SK-N-SH treated with all-trans-retinoic acid at 6 μM for 48 hours (cell line): ENCODE measurements at regions not wholly inside any gene's neighbourhood (a gene's known extent, or its start where the extent isn't known, plus 50 kb on each side); places are given as distances from the start of the nearest gene placed in this dataset.

Source experiments
- ATAC-seq: fragments of 200-7000 bp; cut with Tn5 transposase; 3 replicates; pipeline ENCODE4 v1.9.1; 2020; ENCODE audit warnings: mild to moderate bottlenecking, moderate library complexity
- BACH2 ChIP-seq: fragments of 250-450 bp; sonication (Bioruptor Pico); IDR thresholded peaks from 2 replicates; pipeline ENCODE4 v1.9.0; 2021; ENCODE audit warnings: mild to moderate bottlenecking, borderline replicate concordance
- CSRNP3 ChIP-seq: fragments of 250-450 bp; sonication (Bioruptor Pico); IDR thresholded peaks from 2 replicates; pipeline ENCODE4 v1.5.1; 2021; ENCODE audit warnings: mild to moderate bottlenecking, moderate library complexity
- GLIS3 ChIP-seq: fragments of 250-450 bp; sonication (Bioruptor Pico); IDR thresholded peaks from 2 replicates; pipeline ENCODE4 v1.5.0; 2020; ENCODE audit warnings: mild to moderate bottlenecking, moderate library complexity
- ISL1 ChIP-seq: fragments of 250-450 bp; sonication (Bioruptor Pico); IDR thresholded peaks from 2 replicates; pipeline ENCODE4 v2.1.2; 2022; ENCODE audit warnings: mild to moderate bottlenecking, moderate library complexity
- OSR1 ChIP-seq: fragments of 250-450 bp; sonication (Bioruptor Pico); IDR thresholded peaks from 2 replicates; pipeline ENCODE4 v1.8.0; 2022; ENCODE audit warnings: moderate library complexity, mild to moderate bottlenecking, inconsistent platforms
- PATZ1 ChIP-seq: fragments of 250-450 bp; sonication (Bioruptor Pico); IDR thresholded peaks from 2 replicates; pipeline ENCODE4 v1.8.0; 2020; ENCODE audit warnings: mild to moderate bottlenecking, moderate library complexity, borderline replicate concordance
- PPARA ChIP-seq: fragments of 250-450 bp; sonication (Bioruptor Pico); IDR thresholded peaks from 2 replicates; pipeline ENCODE4 v1.5.0; 2020; ENCODE audit warnings: mild to moderate bottlenecking, borderline replicate concordance
- RARB ChIP-seq: fragments of 250-450 bp; sonication (Bioruptor Pico); IDR thresholded peaks from 2 replicates; pipeline ENCODE4 v1.8.0; 2021; ENCODE audit warnings: mild to moderate bottlenecking, moderate library complexity
- SNAI2 ChIP-seq: fragments of 250-450 bp; sonication (Bioruptor Pico); IDR thresholded peaks from 2 replicates; pipeline ENCODE4 v1.5.0; 2020; ENCODE audit warnings: mild to moderate bottlenecking, moderate library complexity
- TOX ChIP-seq: fragments of 250-450 bp; sonication (Bioruptor Pico); IDR thresholded peaks from 2 replicates; pipeline ENCODE4 v1.8.0; 2021; ENCODE audit warnings: mild to moderate bottlenecking, moderate library complexity, borderline replicate concordance
- TSHZ2 ChIP-seq: fragments of 250-450 bp; sonication (Bioruptor Pico); IDR thresholded peaks from 2 replicates; pipeline ENCODE4 v1.5.0; 2020; ENCODE audit warnings: mild to moderate bottlenecking, moderate library complexity
- ZC3H10 ChIP-seq: fragments of 250-450 bp; sonication (Bioruptor Pico); IDR thresholded peaks from 2 replicates; pipeline ENCODE4 v1.5.1; 2021; ENCODE audit warnings: mild to moderate bottlenecking, moderate library complexity
- ZFP3 ChIP-seq: fragments of 250-450 bp; sonication (Bioruptor Pico); IDR thresholded peaks from 2 replicates; pipeline ENCODE4 v1.5.0; 2020; ENCODE audit warnings: mild to moderate bottlenecking, moderate library complexity
- ZFP30 ChIP-seq: fragments of 450-650 bp; formaldehyde crosslinking; IDR thresholded peaks from 2 replicates; pipeline ENCODE4 v1.5.0; 2022; ENCODE audit warnings: mild to moderate bottlenecking, moderate library complexity
- ZNF565 ChIP-seq: fragments of 450-650 bp; formaldehyde crosslinking; conservative IDR thresholded peaks from 2 replicates; pipeline ENCODE4 v1.5.0; 2020; ENCODE audit warnings: low read depth, mild to moderate bottlenecking, moderate library complexity
- ZNF70 ChIP-seq: fragments of 450-650 bp; formaldehyde crosslinking; IDR thresholded peaks from 2 replicates; pipeline ENCODE4 v1.5.0; 2020; ENCODE audit warnings: mild to moderate bottlenecking, moderate library complexity
- ZNF8 ChIP-seq: fragments of 450-650 bp; formaldehyde crosslinking; IDR thresholded peaks from 2 replicates; pipeline ENCODE4 v1.5.0; 2020; ENCODE audit warnings: mild to moderate bottlenecking, moderate library complexity

- TF ChIP-seq OSR1 (CRISPR knock-in tag) (no peak), ISL1 (CRISPR knock-in tag) (no peak), ZC3H10 (no peak), ZFP30 (CRISPR knock-in tag) (no peak), GLIS3 (no peak), ZNF70 (CRISPR knock-in tag) (no peak), BACH2 (CRISPR knock-in tag) (no peak), TSHZ2 (no peak), ZFP3 (CRISPR knock-in tag) (no peak), ZNF565 (CRISPR knock-in tag) (no peak)
- no peak for ATAC-seq
These were observed 60.2 kb upstream of the SLC35F3 start for GRCh38 chr1:233844275-233844674.

GRCh38 chr1:233844692-233845091 is 59.8 kb upstream of the SLC35F3 start:
- TF ChIP-seq TOX (CRISPR knock-in tag) (no peak), ZFP30 (CRISPR knock-in tag) (no peak), ZNF70 (CRISPR knock-in tag) (no peak), PPARA (CRISPR knock-in tag) (no peak), BACH2 (CRISPR knock-in tag) (no peak), ZFP3 (CRISPR knock-in tag) (no peak), OSR1 (CRISPR knock-in tag) (no peak), CSRNP3 (CRISPR knock-in tag) (no peak), ZNF565 (CRISPR knock-in tag) (no peak), TSHZ2 (no peak), GLIS3 (no peak), PATZ1 (no peak), SNAI2 (CRISPR knock-in tag) (no peak), ZNF8 (no peak), RARB (CRISPR knock-in tag) (no peak)
- no peak for ATAC-seq
